ENCODE measurements at regions not wholly inside any gene's neighbourhood (a gene's known extent, or its start where the extent isn't known, plus 50 kb on each side); places are given as distances from the start of the nearest gene placed in this dataset.

GRCh38 chr7:67771846-67772605, 775.4 kb downstream of the TYW1 start:
- DNase-seq = no peak

GRCh38 chr7:67773081-67773480, 776.4 kb downstream of the TYW1 start:
- DNase-seq = no peak

- no peak for DNase-seq
Observed at GRCh38 chr7:67777119-67777518, 780.5 kb downstream of the TYW1 start.

- DNase-seq = no peak
Observed at GRCh38 chr7:67781841-67782240, 785.2 kb downstream of the TYW1 start.

GRCh38 chr7:67786021-67786420, 789.4 kb downstream of the TYW1 start:
- DNase-seq = no peak

- DNase-seq = no peak
Observed at GRCh38 chr7:67788669-67789068, 792.0 kb downstream of the TYW1 start.

- no peak for DNase-seq
Observed at GRCh38 chr7:67791918-67792317, 795.3 kb downstream of the TYW1 start.

- DNase-seq = no peak
Observed at GRCh38 chr7:67794544-67794943, 797.9 kb downstream of the TYW1 start.

GRCh38 chr7:67803789-67804188, 807.2 kb downstream of the TYW1 start:
- no peak for DNase-seq

GRCh38 chr7:67805921-67806471, 809.4 kb downstream of the TYW1 start:
- no peak for DNase-seq

GRCh38 chr7:67807826-67808225, 811.2 kb downstream of the TYW1 start:
- no peak for DNase-seq

- no peak for DNase-seq
Observed at GRCh38 chr7:67809586-67809985, 813.0 kb downstream of the TYW1 start.

GRCh38 chr7:67813621-67814292, 817.1 kb downstream of the TYW1 start:
- no peak for DNase-seq

GRCh38 chr7:67817481-67817880, 820.8 kb downstream of the TYW1 start:
- DNase-seq = no peak

GRCh38 chr7:67821116-67821515, 824.5 kb downstream of the TYW1 start:
- no peak for DNase-seq

- no peak for DNase-seq
Observed at GRCh38 chr7:67823345-67823744, 826.7 kb downstream of the TYW1 start.

GRCh38 chr7:67825356-67825755, 828.7 kb downstream of the TYW1 start:
- no peak for DNase-seq

GRCh38 chr7:67841896-67842295, 845.3 kb downstream of the TYW1 start:
- no peak for DNase-seq

GRCh38 chr7:67842571-67842970, 845.9 kb downstream of the TYW1 start:
- DNase-seq = no peak

GRCh38 chr7:67843001-67843565, 846.5 kb downstream of the TYW1 start:
- no peak for DNase-seq

- DNase-seq = no peak
Observed at GRCh38 chr7:67843615-67844014, 847.0 kb downstream of the TYW1 start.

GRCh38 chr7:67847092-67847787, 850.6 kb downstream of the TYW1 start:
- DNase-seq = no peak
